Activated naive CD8-positive, alpha-beta T cell treated with anti-CD3 and anti-CD28 coated beads, Interleukin-2, amount 10 ng/mL, durations not matched to agents 7 days and 5 days (primary cell): ENCODE measurements at regions not wholly inside any gene's neighbourhood (a gene's known extent, or its start where the extent isn't known, plus 50 kb on each side); places are given as distances from the start of the nearest gene placed in this dataset.
"Not testable (repeated sequence)": the region's sequence is repeated elsewhere in the genome, so short reads cannot be mapped to it uniquely, and the experiment has no call there.

Experiments used
- ATAC-seq: fragments of 150-1000 bp; cut with Tn5 transposase; one replicate; pipeline ENCODE4 v1.10.0; 2021; ENCODE audit warnings: low read depth, moderate library complexity
- POLR2A ChIA-PET: fragments of 350-600 bp; sonication (Branson Sonifier 250); formaldehyde crosslinking; loops from one replicate; lab custom pipeline; 2021; ENCODE audit warnings: antibody characterized with exemption; lab: Charles Lee
- DNase-seq: peaks from one replicate; pipeline ENCODE4 v3.0.0; 2021
- H3K27ac Mint-ChIP-seq: one replicate; pipeline ENCODE4 v1.8.0; 2022; ENCODE audit warnings: mild to moderate bottlenecking, mixed read lengths
- H3K27me3 Mint-ChIP-seq: one replicate; pipeline ENCODE4 v1.8.0; 2022; ENCODE audit warnings: mild to moderate bottlenecking, moderate library complexity, mixed read lengths
- H3K36me3 Mint-ChIP-seq: one replicate; pipeline ENCODE4 v1.8.0; 2021; ENCODE audit warnings: mild to moderate bottlenecking, mixed read lengths
- H3K4me1 Mint-ChIP-seq: one replicate; pipeline ENCODE4 v1.8.0; 2021; ENCODE audit warnings: mixed read lengths
- H3K4me3 Mint-ChIP-seq: one replicate; pipeline ENCODE4 v1.8.0; 2022; ENCODE audit warnings: mild to moderate bottlenecking, moderate library complexity, mixed read lengths
- H3K9me3 Mint-ChIP-seq: one replicate; pipeline ENCODE4 v1.8.0; 2021; ENCODE audit warnings: mixed read lengths

- Mint-ChIP-seq H3K9me3 (no peaks in the 10 kb centered on the region), H3K27me3 (peaks cover 5% of the 10 kb centered on the region), H3K36me3 (no peaks in the 10 kb centered on the region), H3K27ac (no peak overlapping the region), H3K4me1 (no peaks in the 10 kb centered on the region), H3K4me3 (no peak overlapping the region)
- DNase-seq (no peak), ATAC-seq (no peak)
- POLR2A ChIA-PET, result no interaction called here
These were observed 100.6 kb upstream of the RNF32 start for GRCh38 chr7:156539999-156540398.

GRCh38 chr7:156537006-156537405, 103.6 kb upstream of the RNF32 start:
- H3K4me3 Mint-ChIP-seq, result no peak overlapping the region
- DNase-seq (no peak), ATAC-seq (no peak)
- H3K27me3 Mint-ChIP-seq, result peaks cover 5% of the 10 kb centered on the region
- H3K27ac Mint-ChIP-seq, result no peak overlapping the region
- no peaks in the 10 kb centered on the region for H3K4me1 Mint-ChIP-seq
- no peaks in the 10 kb centered on the region for H3K9me3 Mint-ChIP-seq
- POLR2A ChIA-PET, result no interaction called here
- no peaks in the 10 kb centered on the region for H3K36me3 Mint-ChIP-seq

- no peaks in the 10 kb centered on the region for H3K9me3 Mint-ChIP-seq
- no peak for ATAC-seq
- no peaks in the 10 kb centered on the region for H3K4me1 Mint-ChIP-seq
- peaks cover 5% of the 10 kb centered on the region for H3K27me3 Mint-ChIP-seq
- DNase-seq, result no peak
- no peaks in the 10 kb centered on the region for H3K36me3 Mint-ChIP-seq
- no peak overlapping the region for H3K27ac Mint-ChIP-seq
- H3K4me3 Mint-ChIP-seq, result no peak overlapping the region
- POLR2A ChIA-PET, result no interaction called here
These were observed 105.6 kb upstream of the RNF32 start for GRCh38 chr7:156534925-156535324.

- no peaks in the 10 kb centered on the region for H3K36me3 Mint-ChIP-seq
- no peaks in the 10 kb centered on the region for H3K9me3 Mint-ChIP-seq
- peaks cover 1% of the 10 kb centered on the region for H3K27me3 Mint-ChIP-seq
- no peak overlapping the region for H3K4me3 Mint-ChIP-seq
- no peak for ATAC-seq
- no peak for DNase-seq
- H3K27ac Mint-ChIP-seq, result no peak overlapping the region
- no peaks in the 10 kb centered on the region for H3K4me1 Mint-ChIP-seq
- POLR2A ChIA-PET, result no interaction called here
These were observed 106.6 kb upstream of the RNF32 start for GRCh38 chr7:156533964-156534363.

- DNase-seq (no peak), ATAC-seq (no peak)
- Mint-ChIP-seq H3K4me1 (no peaks in the 10 kb centered on the region), H3K27me3 (no peaks in the 10 kb centered on the region), H3K27ac (no peak overlapping the region), H3K9me3 (no peaks in the 10 kb centered on the region), H3K4me3 (no peak overlapping the region), H3K36me3 (no peaks in the 10 kb centered on the region)
- POLR2A ChIA-PET, result no interaction called here
These were observed 107.2 kb upstream of the RNF32 start for GRCh38 chr7:156533420-156533819.

- H3K4me1 Mint-ChIP-seq, result no peaks in the 10 kb centered on the region
- ATAC-seq (no peak), DNase-seq (no peak)
- POLR2A ChIA-PET, result no interaction called here
- H3K27ac Mint-ChIP-seq, result no peak overlapping the region
- H3K27me3 Mint-ChIP-seq, result no peaks in the 10 kb centered on the region
- H3K36me3 Mint-ChIP-seq, result no peaks in the 10 kb centered on the region
- H3K9me3 Mint-ChIP-seq, result no peaks in the 10 kb centered on the region
- H3K4me3 Mint-ChIP-seq, result no peak overlapping the region
These were observed 108.5 kb upstream of the RNF32 start for GRCh38 chr7:156532016-156532602.

DNA sequence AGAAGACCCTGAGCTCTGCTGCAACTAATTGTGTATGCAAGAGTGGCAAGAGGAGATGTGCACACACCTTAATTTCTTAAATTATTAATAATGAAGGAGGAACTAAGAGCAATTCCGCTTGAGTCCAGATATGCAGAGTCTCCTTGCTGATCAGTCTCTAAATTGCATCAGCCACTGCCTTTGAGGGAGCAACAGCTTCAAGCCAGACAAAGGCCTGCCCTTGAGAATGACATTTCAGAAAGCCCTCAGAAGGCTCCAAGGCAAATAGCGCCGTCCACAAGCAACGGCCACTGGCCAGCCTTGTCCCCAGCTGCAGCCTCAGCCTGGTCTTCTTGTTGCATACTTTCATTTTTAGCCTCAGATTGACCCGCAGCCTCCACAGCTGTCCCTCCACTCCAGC, 110.6 kb upstream of the RNF32 start:
- Mint-ChIP-seq H3K9me3 (no peaks in the 10 kb centered on the region), H3K27me3 (peaks cover 2% of the 10 kb centered on the region), H3K4me3 (no peak overlapping the region), H3K4me1 (no peaks in the 10 kb centered on the region), H3K36me3 (no peaks in the 10 kb centered on the region), H3K27ac (no peak overlapping the region)
- POLR2A ChIA-PET, result no interaction called here
- DNase-seq (no peak), ATAC-seq (no peak)

- Mint-ChIP-seq H3K27me3 (peaks cover 4% of the 10 kb centered on the region), H3K4me1 (no peaks in the 10 kb centered on the region), H3K27ac (no peak overlapping the region), H3K9me3 (no peaks in the 10 kb centered on the region), H3K36me3 (no peaks in the 10 kb centered on the region), H3K4me3 (no peak overlapping the region)
- DNase-seq (no peak), ATAC-seq (no peak)
- POLR2A ChIA-PET, result no interaction called here
These were observed 113.1 kb upstream of the RNF32 start for GRCh38 chr7:156527458-156527890.

GRCh38 chr7:156524818-156525597, 115.6 kb upstream of the RNF32 start:
- ATAC-seq, result no peak
- H3K36me3 Mint-ChIP-seq, result no peaks in the 10 kb centered on the region
- POLR2A ChIA-PET, result no interaction called here
- H3K27ac Mint-ChIP-seq, result no peak overlapping the region
- no peaks in the 10 kb centered on the region for H3K9me3 Mint-ChIP-seq
- peaks cover 6% of the 10 kb centered on the region for H3K27me3 Mint-ChIP-seq
- H3K4me3 Mint-ChIP-seq, result no peak overlapping the region
- H3K4me1 Mint-ChIP-seq, result no peaks in the 10 kb centered on the region
- DNase-seq, result no peak

DNA sequence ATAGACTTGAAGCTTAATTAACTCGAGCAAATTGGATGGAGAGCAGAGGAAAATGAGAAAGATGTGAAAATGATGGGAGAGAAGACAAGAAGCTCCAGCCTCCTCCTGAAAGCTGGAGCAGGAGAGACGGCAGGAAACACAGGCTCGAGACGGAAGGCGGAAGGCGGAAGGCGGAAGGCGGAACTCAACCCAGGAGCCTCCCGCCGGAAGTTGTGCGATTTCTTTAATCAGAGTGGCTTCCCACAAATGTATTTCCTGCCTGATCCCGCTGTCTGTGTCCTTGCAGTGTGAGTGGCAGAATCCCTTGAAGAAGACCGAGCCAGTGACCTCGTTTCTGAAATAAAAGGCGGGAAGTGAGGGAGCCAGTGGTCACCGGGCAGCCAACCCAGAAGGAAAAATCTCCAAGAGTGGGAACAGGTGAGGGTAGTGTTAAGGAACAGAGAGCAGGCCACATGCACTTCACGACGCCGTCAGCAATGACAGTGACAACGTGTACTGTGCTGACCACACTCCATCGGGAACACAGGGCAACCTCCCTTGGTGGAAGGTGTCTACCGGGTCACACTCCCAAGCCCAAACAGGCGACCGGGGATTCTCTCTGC, 117.0 kb upstream of the RNF32 start:
- no peak for DNase-seq
- no peak for ATAC-seq
- peaks cover 6% of the 10 kb centered on the region for H3K27me3 Mint-ChIP-seq

GRCh38 chr7:156522801-156523200, 117.8 kb upstream of the RNF32 start:
- POLR2A ChIA-PET, result no interaction called here
- H3K27ac Mint-ChIP-seq, result no peak overlapping the region
- H3K4me1 Mint-ChIP-seq, result no peaks in the 10 kb centered on the region
- no peak for DNase-seq
- no peaks in the 10 kb centered on the region for H3K36me3 Mint-ChIP-seq
- H3K4me3 Mint-ChIP-seq, result no peak overlapping the region
- peaks cover 6% of the 10 kb centered on the region for H3K27me3 Mint-ChIP-seq
- no peak for ATAC-seq
- H3K9me3 Mint-ChIP-seq, result no peaks in the 10 kb centered on the region

More for the DNA sequence above, 117.0 kb upstream of the RNF32 start:
- H3K4me3 Mint-ChIP-seq, result no peak overlapping the region
- H3K27ac Mint-ChIP-seq, result no peak overlapping the region
- H3K36me3 Mint-ChIP-seq, result no peaks in the 10 kb centered on the region
- no peaks in the 10 kb centered on the region for H3K9me3 Mint-ChIP-seq
- POLR2A ChIA-PET, result no interaction called here
- no peaks in the 10 kb centered on the region for H3K4me1 Mint-ChIP-seq

DNA sequence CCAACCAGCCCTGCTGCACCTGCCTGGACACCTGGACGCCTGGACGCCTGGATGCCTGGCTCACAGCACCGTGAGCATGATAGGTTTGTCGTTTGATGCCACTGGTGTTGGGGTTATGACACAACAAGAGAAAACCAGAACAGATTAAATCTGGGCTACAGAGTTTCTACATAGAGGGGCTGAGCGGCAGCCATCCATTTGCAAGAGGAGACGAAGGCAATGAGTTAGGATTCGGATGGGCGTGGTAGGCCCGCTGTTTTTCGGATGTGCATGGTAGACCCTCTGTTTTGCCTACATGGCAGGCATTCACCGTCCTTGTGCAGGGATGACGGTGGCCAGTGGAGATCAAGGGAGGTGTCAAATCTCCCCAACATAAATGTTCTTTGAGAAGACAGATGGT, 121.5 kb upstream of the RNF32 start:
- Mint-ChIP-seq H3K4me3 (no peak overlapping the region), H3K27me3 (peaks cover 4% of the 10 kb centered on the region), H3K9me3 (peaks cover 2% of the 10 kb centered on the region), H3K36me3 (no peaks in the 10 kb centered on the region), H3K27ac (no peak overlapping the region), H3K4me1 (no peaks in the 10 kb centered on the region)
- no peak for ATAC-seq
- DNase-seq, result no peak
- POLR2A ChIA-PET, result no interaction called here

DNA sequence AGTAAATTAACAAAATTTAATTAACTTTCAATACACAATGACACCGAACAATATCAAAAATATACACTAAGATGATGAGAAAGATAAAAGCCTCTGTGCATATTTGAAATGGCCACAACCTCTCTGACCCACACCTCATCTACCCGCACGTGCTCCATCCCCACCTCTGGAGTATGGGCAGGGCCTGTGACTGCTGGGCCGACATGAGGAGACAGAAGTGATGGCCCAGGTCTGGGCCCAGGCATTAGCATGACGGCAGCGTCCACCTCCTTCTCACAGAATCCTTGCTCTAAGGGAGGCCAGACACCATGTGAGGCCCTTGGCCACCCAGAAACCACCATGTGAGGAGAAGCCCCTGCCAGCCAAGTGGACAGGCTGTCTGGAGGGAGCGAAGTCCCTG, 122.1 kb upstream of the RNF32 start:
- peaks cover 4% of the 10 kb centered on the region for H3K27me3 Mint-ChIP-seq
- ATAC-seq (no peak), DNase-seq (no peak)
- no peak overlapping the region for H3K4me3 Mint-ChIP-seq
- H3K4me1 Mint-ChIP-seq, result no peaks in the 10 kb centered on the region
- H3K36me3 Mint-ChIP-seq, result no peaks in the 10 kb centered on the region
- no peak overlapping the region for H3K27ac Mint-ChIP-seq
- POLR2A ChIA-PET, result no interaction called here
- peaks cover 2% of the 10 kb centered on the region for H3K9me3 Mint-ChIP-seq

DNA sequence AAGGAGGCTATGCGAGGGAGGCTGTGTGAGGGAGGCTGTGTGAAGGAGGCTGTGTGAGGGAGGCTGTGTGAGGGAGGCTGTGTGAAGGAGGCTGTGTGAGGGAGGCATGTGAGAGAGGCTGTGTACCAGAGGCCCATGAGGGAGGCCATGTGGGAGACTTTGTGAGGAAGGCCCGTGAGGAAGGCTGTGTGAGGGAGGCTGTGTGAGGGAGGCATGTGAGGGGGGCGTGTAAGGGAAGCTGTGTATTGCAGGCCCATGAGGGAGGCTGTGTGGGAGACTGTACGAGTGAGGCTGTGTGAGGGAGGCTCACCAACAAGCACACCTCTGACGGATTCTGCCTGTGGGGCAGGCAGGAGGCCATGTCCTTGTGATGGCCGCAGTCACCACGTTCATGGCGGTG, 122.7 kb upstream of the RNF32 start:
- ATAC-seq, H3K36me3 Mint-ChIP-seq, H3K27ac Mint-ChIP-seq, H3K4me1 Mint-ChIP-seq, H3K4me3 Mint-ChIP-seq, H3K27me3 Mint-ChIP-seq, DNase-seq, H3K9me3 Mint-ChIP-seq, POLR2A ChIA-PET: not testable (repeated sequence)
